SHP77 (cell line): ENCODE measurements at regions not wholly inside any gene's neighbourhood (a gene's known extent, or its start where the extent isn't known, plus 50 kb on each side); places are given as distances from the start of the nearest gene placed in this dataset.

ENCODE experiments used
- DNase-seq, 2 experiments: peaks; one replicate each; lab custom pipeline; 2025; lab: John Stamatoyannopoulos, UW

GRCh38 chr1:99571092-99571734 lies 74.7 kb upstream of the PALMD start:
- DNase-seq, result no peak

- DNase-seq, result no peak
Measured at GRCh38 chr1:99573431-99574217, 72.3 kb upstream of the PALMD start.

- no peak for DNase-seq
Measured at GRCh38 chr1:99577313-99577712, 68.6 kb upstream of the PALMD start.

- DNase-seq, result no peak
Measured at GRCh38 chr1:99579691-99580172, 66.2 kb upstream of the PALMD start.

GRCh38 chr1:99580451-99580850 lies 65.5 kb upstream of the PALMD start:
- no peak for DNase-seq

- no peak for DNase-seq
Measured at GRCh38 chr1:99587008-99587407, 58.9 kb upstream of the PALMD start.

- no peak for DNase-seq
Measured at GRCh38 chr1:99589186-99589636, 56.7 kb upstream of the PALMD start.

- DNase-seq, result no peak
Measured at GRCh38 chr1:99590578-99591209, 55.2 kb upstream of the PALMD start.

GRCh38 chr1:99591886-99592285 lies 54.0 kb upstream of the PALMD start:
- no peak for DNase-seq

- DNase-seq, result no peak
Measured at GRCh38 chr1:99594205-99594604, 51.7 kb upstream of the PALMD start.

- no peak for DNase-seq
Measured at GRCh38 chr1:99595041-99595440, 50.9 kb upstream of the PALMD start.

GRCh38 chr1:99595441-99595840 lies 50.5 kb upstream of the PALMD start:
- DNase-seq, result no peak
